Spleen (tissue), 7 donors: ENCODE measurements at regions not wholly inside any gene's neighbourhood (a gene's known extent, or its start where the extent isn't known, plus 50 kb on each side); places are given as distances from the start of the nearest gene placed in this dataset.

Experiments used
- CTCF ChIP-seq, 11 experiments: fragments of 200-600 bp in 7 of 11; fragments of 450-650 bp in 4 of 11; sonication (generic) in 4 of 11; IDR thresholded peaks in 8 of 11; conservative IDR thresholded peaks in 3 of 11; 1 replicate in 7 of 11; 2 replicates in 4 of 11; pipeline versions ENCODE4 v1.4.0 to v1.8.0; 2016 to 2021; ENCODE audit warnings: antibody characterized with exemption in 11 of 11, inconsistent platforms in 4 of 11, mild to moderate bottlenecking in 1 of 11
- POLR2A ChIP-seq, 3 donors: fragments of 450-650 bp; IDR thresholded peaks; one replicate each; pipeline ENCODE4 v1.5.1; 2017; ENCODE audit warnings: antibody characterized with exemption in 3 of 3, mild to moderate bottlenecking in 1 of 3
- donor health status: DM: no; HTN: no; CAD: no; lungs with moderate emphysema.
- donor health status: DM: no; HTN: no; CAD: no.
- donor health status: DM: no; HTN: no; CAD: no.

DNA sequence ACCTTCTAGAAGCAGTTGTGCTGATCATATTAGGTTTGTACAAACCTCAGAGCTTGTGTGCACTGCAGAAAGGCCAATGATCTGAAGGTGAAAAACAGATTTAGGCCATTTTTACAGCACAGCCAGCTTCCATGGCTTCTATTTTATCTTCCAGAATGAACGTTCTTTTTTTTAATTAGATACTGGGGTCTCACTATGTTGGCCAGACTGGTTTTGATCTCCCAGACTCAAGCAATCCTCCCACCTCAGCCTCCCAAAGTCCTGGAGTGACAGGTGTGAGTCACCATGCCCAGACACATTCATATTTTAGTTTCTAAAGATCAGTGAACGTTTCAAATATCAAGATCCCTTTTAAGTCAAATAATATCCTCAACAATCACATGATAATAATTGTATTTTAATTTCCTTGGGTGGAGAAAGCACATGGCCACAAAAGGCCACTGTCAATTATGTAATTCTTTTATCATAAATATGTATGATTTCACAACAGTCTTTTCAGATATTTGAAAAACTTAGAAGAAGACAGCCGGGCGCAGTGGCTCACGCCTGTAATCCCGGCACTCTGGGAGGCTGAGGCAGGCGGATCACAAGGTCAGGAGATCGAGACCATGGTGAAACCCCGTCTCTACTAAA is 326.7 kb upstream of the JARID2 start:
- no peak for TF ChIP-seq CTCF (IDR thresholded peaks at IDR 0.05 in 8 of 11, conservative IDR thresholded peaks at IDR 0.05 in 3 of 11)
- TF ChIP-seq POLR2A (IDR thresholded peaks at IDR 0.05), result no peak
